ENCODE measurements at regions not wholly inside any gene's neighbourhood (a gene's known extent, or its start where the extent isn't known, plus 50 kb on each side); places are given as distances from the start of the nearest gene placed in this dataset.
"Not testable (repeated sequence)": the region's sequence is repeated elsewhere in the genome, so short reads cannot be mapped to it uniquely, and the experiment has no call there.

GRCh38 chr22:44570476-44571445 is 72.7 kb upstream of the RTL6 start:
- ChIA-PET CTCF (no interaction called here), POLR2A (no interaction called here)
- H3K27me3 ChIP-seq (ENCODE audit: control insufficient read depth, insufficient read depth, low read length) = peaks cover 3% of the 10 kb centered on the region
- TF ChIP-seq CTCF (IDR thresholded peaks at IDR 0.05; ENCODE audit: low read depth, low read length) = no peak
- no peak for DNase-seq (ENCODE audit: low read depth, low spot score)
- H3K27ac ChIP-seq (ENCODE audit: low read depth, low read length) = no peak overlapping the region
- H3K4me3 ChIP-seq (ENCODE audit: low read depth, low read length) = no peak overlapping the region
- peaks cover 14% of the 10 kb centered on the region for H3K9me3 ChIP-seq (ENCODE audit: control insufficient read depth, insufficient read depth, low read length)

GRCh38 chr22:44569561-44569991 is 71.5 kb upstream of the RTL6 start:
- no peak for TF ChIP-seq CTCF (IDR thresholded peaks at IDR 0.05; ENCODE audit: low read depth, low read length)
- ChIA-PET CTCF (no interaction called here), POLR2A (no interaction called here)
- Histone ChIP-seq H3K27me3 (ENCODE audit: control insufficient read depth, insufficient read depth, low read length) (peaks cover 3% of the 10 kb centered on the region), H3K9me3 (ENCODE audit: control insufficient read depth, insufficient read depth, low read length) (peaks cover 14% of the 10 kb centered on the region), H3K27ac (ENCODE audit: low read depth, low read length) (no peak overlapping the region), H3K4me3 (ENCODE audit: low read depth, low read length) (no peak overlapping the region)
- no peak for DNase-seq (ENCODE audit: low read depth, low spot score)

GRCh38 chr22:44567846-44568493 is 69.9 kb upstream of the RTL6 start:
- Histone ChIP-seq H3K27me3 (ENCODE audit: control insufficient read depth, insufficient read depth, low read length) (peaks cover 3% of the 10 kb centered on the region), H3K9me3 (ENCODE audit: control insufficient read depth, insufficient read depth, low read length) (peaks cover 14% of the 10 kb centered on the region), H3K4me3 (ENCODE audit: low read depth, low read length) (no peak overlapping the region), H3K27ac (ENCODE audit: low read depth, low read length) (no peak overlapping the region)
- ChIA-PET CTCF (interaction anchor here (0.6 to 1.5 kb wide), 4 partner anchors 11 to 486 kb away, joined by 3 to 4 read pairs (median 4); no protein-coding TSS in a partner anchor), POLR2A (no interaction called here)
- DNase-seq (ENCODE audit: low read depth, low spot score) = no peak
- TF ChIP-seq CTCF (IDR thresholded peaks at IDR 0.05; ENCODE audit: low read depth, low read length) = peak; percentile 55

GRCh38 chr22:44567378-44567841 is 69.4 kb upstream of the RTL6 start:
- not testable (repeated sequence) for DNase-seq (ENCODE audit: low read depth, low spot score); H3K27ac ChIP-seq (ENCODE audit: low read depth, low read length); H3K27me3 ChIP-seq (ENCODE audit: control insufficient read depth, insufficient read depth, low read length); H3K4me3 ChIP-seq (ENCODE audit: low read depth, low read length)
- peaks cover 12% of the 10 kb centered on the region for H3K9me3 ChIP-seq (ENCODE audit: control insufficient read depth, insufficient read depth, low read length)
- ChIA-PET CTCF (interaction anchor here (0.6 to 1.5 kb wide), 4 partner anchors 10 to 485 kb away, joined by 3 to 4 read pairs (median 4); no protein-coding TSS in a partner anchor), POLR2A (interaction anchor here (0.7 kb wide), 1 partner anchor 9 kb away, joined by 3 read pairs; no protein-coding TSS in a partner anchor)

GRCh38 chr22:44566911-44567310 is 68.9 kb upstream of the RTL6 start:
- no peak for DNase-seq (ENCODE audit: low read depth, low spot score)
- no peak for TF ChIP-seq CTCF (IDR thresholded peaks at IDR 0.05; ENCODE audit: low read depth, low read length)
- POLR2A ChIA-PET = interaction anchor here (0.7 kb wide), 1 partner anchor 9 kb away, joined by 3 read pairs; no protein-coding TSS in a partner anchor
- Histone ChIP-seq H3K4me3 (ENCODE audit: low read depth, low read length) (no peak overlapping the region), H3K27ac (ENCODE audit: low read depth, low read length) (no peak overlapping the region), H3K9me3 (ENCODE audit: control insufficient read depth, insufficient read depth, low read length) (peaks cover 11% of the 10 kb centered on the region), H3K27me3 (ENCODE audit: control insufficient read depth, insufficient read depth, low read length) (peaks cover 3% of the 10 kb centered on the region)
- CTCF ChIA-PET = interaction anchor here (1.2 to 1.5 kb wide), 2 partner anchors 52 to 485 kb away, joined by 3 to 4 read pairs; no protein-coding TSS in a partner anchor

GRCh38 chr22:44562651-44563050 is 64.6 kb upstream of the RTL6 start:
- H3K27ac ChIP-seq (ENCODE audit: low read depth, low read length); CTCF ChIA-PET; DNase-seq (ENCODE audit: low read depth, low spot score); H3K9me3 ChIP-seq (ENCODE audit: control insufficient read depth, insufficient read depth, low read length); POLR2A ChIA-PET; H3K4me3 ChIP-seq (ENCODE audit: low read depth, low read length); H3K27me3 ChIP-seq (ENCODE audit: control insufficient read depth, insufficient read depth, low read length): not testable (repeated sequence)

Data from AG04450 (cell line).